ENCODE measurements at regions not wholly inside any gene's neighbourhood (a gene's known extent, or its start where the extent isn't known, plus 50 kb on each side); places are given as distances from the start of the nearest gene placed in this dataset.
A peak's percentile ranks its signal among the peaks of the same experiment; 100 is the strongest.

- no peak overlapping the region for H3K9ac ChIP-seq (ENCODE audit: low read depth in 1 of 2, low read length in 2 of 2)
- no peaks in the 10 kb centered on the region for H3K9me3 ChIP-seq (ENCODE audit: control insufficient read depth in 4 of 4, low read length in 3 of 4)
- TF ChIP-seq HNF4A (conservative IDR thresholded peaks at IDR 0.05) (no peak), EGR1 (IDR thresholded peaks at IDR 0.05; ENCODE audit: low read depth in 2 of 2) (no peak), ATF3 (IDR thresholded peaks at IDR 0.05) (no peak), REST (IDR thresholded peaks at IDR 0.05) (no peak), HNF4G (IDR thresholded peaks at IDR 0.05) (no peak), RAD21 (IDR thresholded peaks at IDR 0.05) (no peak), FOXA2 (IDR thresholded peaks at IDR 0.05) (no peak), TAF1 (conservative IDR thresholded peaks at IDR 0.05) (no peak), ZBTB33 (IDR thresholded peaks at IDR 0.05) (no peak), GABPA (IDR thresholded peaks at IDR 0.05 in 1 of 2, conservative IDR thresholded peaks at IDR 0.05 in 1 of 2) (no peak), RXRA (IDR thresholded peaks at IDR 0.05) (no peak), JUND (IDR thresholded peaks at IDR 0.05) (no peak), MAX (IDR thresholded peaks at IDR 0.05) (no peak), SP1 (IDR thresholded peaks at IDR 0.05) (no peak)
- no peaks in the 10 kb centered on the region for H3K4me1 ChIP-seq (ENCODE audit: control insufficient read depth in 4 of 4, insufficient read depth in 4 of 4, low read length in 3 of 4)
- no peaks in the 10 kb centered on the region for H3K36me3 ChIP-seq (ENCODE audit: control insufficient read depth in 4 of 4, insufficient read depth in 3 of 4, low read depth in 1 of 4, low read length in 3 of 4)
- no peak overlapping the region for H3K27ac ChIP-seq (ENCODE audit: low read depth in 1 of 2, low read length in 2 of 2)
- 82% methylated on average over 6 of the region's 6 CpGs for WGBS
- no peaks in the 10 kb centered on the region for H3K27me3 ChIP-seq (ENCODE audit: control insufficient read depth in 4 of 4, insufficient read depth in 4 of 4, low read length in 3 of 4)
- no peak overlapping the region for H3K4me3 ChIP-seq (ENCODE audit: low read depth in 1 of 3, low read length in 3 of 3)
- no peak for DNase-seq (ENCODE audit: low spot score)
These were observed 343.1 kb downstream of the FLRT2 start for GRCh38 chr14:85873006-85873405.

- H3K9me3 ChIP-seq (ENCODE audit: control insufficient read depth in 4 of 4, low read length in 3 of 4) = no peaks in the 10 kb centered on the region
These were observed 337.5 kb downstream of the FLRT2 start for GRCh38 chr14:85867450-85867849.

More at GRCh38 chr14:85867450-85867849, 337.5 kb downstream of the FLRT2 start:
- 67% methylated on average over 4 of the region's 4 CpGs for WGBS
- Histone ChIP-seq H3K36me3 (ENCODE audit: control insufficient read depth in 4 of 4, insufficient read depth in 3 of 4, low read depth in 1 of 4, low read length in 3 of 4) (no peaks in the 10 kb centered on the region), H3K4me3 (ENCODE audit: low read depth in 1 of 3, low read length in 3 of 3) (no peak overlapping the region), H3K27ac (ENCODE audit: low read depth in 1 of 2, low read length in 2 of 2) (no peak overlapping the region), H3K27me3 (ENCODE audit: control insufficient read depth in 4 of 4, insufficient read depth in 4 of 4, low read length in 3 of 4) (no peaks in the 10 kb centered on the region), H3K4me1 (ENCODE audit: control insufficient read depth in 4 of 4, insufficient read depth in 4 of 4, low read length in 3 of 4) (no peaks in the 10 kb centered on the region), H3K9ac (ENCODE audit: low read depth in 1 of 2, low read length in 2 of 2) (no peak overlapping the region)
- TF ChIP-seq MAX (IDR thresholded peaks at IDR 0.05) = no peak
- no peak for TF ChIP-seq GABPA (IDR thresholded peaks at IDR 0.05 in 1 of 2, conservative IDR thresholded peaks at IDR 0.05 in 1 of 2)
- no peak for TF ChIP-seq EGR1 (IDR thresholded peaks at IDR 0.05; ENCODE audit: low read depth in 2 of 2)
- no peak for TF ChIP-seq YY1 (IDR thresholded peaks at IDR 0.05)
- peak; percentile 65 to 68 for TF ChIP-seq RAD21 (IDR thresholded peaks at IDR 0.05)
- no peak for TF ChIP-seq HNF4G (IDR thresholded peaks at IDR 0.05)
- TF ChIP-seq ZBTB33 (IDR thresholded peaks at IDR 0.05) = no peak
- no peak for TF ChIP-seq FOXA2 (IDR thresholded peaks at IDR 0.05)
- TF ChIP-seq REST (IDR thresholded peaks at IDR 0.05) = no peak
- TF ChIP-seq FOXA1 (IDR thresholded peaks at IDR 0.05) = no peak
- TF ChIP-seq CTCF (IDR thresholded peaks at IDR 0.05; ENCODE audit: low read depth, low read length, missing input control) = peak; percentile 5
- no peak for TF ChIP-seq JUND (IDR thresholded peaks at IDR 0.05)
- no peak for TF ChIP-seq TAF1 (conservative IDR thresholded peaks at IDR 0.05)
- no peak for TF ChIP-seq HNF4A (conservative IDR thresholded peaks at IDR 0.05)
- no peak for TF ChIP-seq NR2F2 (IDR thresholded peaks at IDR 0.05)
- no peak for DNase-seq (ENCODE audit: low spot score)
